AG10803 (cell line): ENCODE measurements at regions not wholly inside any gene's neighbourhood (a gene's known extent, or its start where the extent isn't known, plus 50 kb on each side); places are given as distances from the start of the nearest gene placed in this dataset.

Experiments used
- DNase-seq: peaks from one replicate; pipeline ENCODE4 v3.0.0; 2010; ENCODE audit warnings: low read depth
- H3K4me3 ChIP-seq: 2 replicates; pipeline ENCODE4 v1.5.1; 2011; ENCODE audit warnings: mild to moderate bottlenecking, low read length, control low read depth
- TF ChIP-seq, protein P1 (sequence below): conservative IDR thresholded peaks from 2 replicates; pipeline ENCODE4 v1.5.1; 2011; ENCODE audit warnings: mild to moderate bottlenecking, low read length, control low read depth, inconsistent platforms

DNA sequence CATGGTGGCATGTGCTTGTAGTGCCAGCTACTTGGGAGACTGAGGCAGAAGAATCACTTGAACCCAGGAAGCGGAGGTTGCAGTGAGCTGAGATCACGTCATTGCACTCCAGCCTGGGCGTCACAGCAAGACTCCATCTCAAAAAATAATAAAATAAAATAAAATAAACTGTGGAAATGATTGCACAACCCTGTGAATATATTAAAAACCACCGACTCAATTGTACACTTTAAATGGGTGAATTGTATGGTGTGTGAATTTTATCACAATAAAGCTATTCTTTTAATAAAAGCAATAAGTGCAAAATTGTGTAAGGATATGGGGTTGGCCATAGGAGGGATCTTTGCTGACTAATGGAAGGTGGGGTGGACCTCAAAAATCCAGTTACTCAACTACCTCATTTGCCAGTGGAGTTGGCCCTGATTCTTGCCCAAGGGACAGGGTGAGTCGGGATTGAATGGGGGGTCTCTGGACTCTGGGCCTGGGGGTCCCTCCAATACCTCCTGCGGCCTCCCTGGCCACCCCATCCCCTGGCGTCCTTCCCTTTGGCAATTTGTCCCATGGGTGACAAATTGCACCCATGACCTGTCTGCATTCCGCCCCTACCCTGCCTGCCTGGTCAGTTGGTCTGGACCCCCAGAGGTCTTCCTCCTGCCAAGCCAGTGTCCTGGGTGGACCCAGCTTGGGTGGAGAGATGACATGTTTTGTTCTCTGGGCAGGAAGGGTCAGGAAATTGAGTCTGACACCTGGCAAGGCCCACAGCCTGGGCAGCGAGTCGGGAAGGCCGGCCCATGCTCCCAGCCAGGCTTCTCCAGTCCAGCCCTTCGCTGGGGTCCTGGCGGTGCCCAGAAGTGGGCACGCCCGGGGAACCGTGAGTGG lies 61.7 kb upstream of the ELN start:
- H3K4me3 ChIP-seq: no peak overlapping the region
- TF ChIP-seq, protein P1, sequence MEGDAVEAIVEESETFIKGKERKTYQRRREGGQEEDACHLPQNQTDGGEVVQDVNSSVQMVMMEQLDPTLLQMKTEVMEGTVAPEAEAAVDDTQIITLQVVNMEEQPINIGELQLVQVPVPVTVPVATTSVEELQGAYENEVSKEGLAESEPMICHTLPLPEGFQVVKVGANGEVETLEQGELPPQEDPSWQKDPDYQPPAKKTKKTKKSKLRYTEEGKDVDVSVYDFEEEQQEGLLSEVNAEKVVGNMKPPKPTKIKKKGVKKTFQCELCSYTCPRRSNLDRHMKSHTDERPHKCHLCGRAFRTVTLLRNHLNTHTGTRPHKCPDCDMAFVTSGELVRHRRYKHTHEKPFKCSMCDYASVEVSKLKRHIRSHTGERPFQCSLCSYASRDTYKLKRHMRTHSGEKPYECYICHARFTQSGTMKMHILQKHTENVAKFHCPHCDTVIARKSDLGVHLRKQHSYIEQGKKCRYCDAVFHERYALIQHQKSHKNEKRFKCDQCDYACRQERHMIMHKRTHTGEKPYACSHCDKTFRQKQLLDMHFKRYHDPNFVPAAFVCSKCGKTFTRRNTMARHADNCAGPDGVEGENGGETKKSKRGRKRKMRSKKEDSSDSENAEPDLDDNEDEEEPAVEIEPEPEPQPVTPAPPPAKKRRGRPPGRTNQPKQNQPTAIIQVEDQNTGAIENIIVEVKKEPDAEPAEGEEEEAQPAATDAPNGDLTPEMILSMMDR: no peak
- DNase-seq: peak; percentile 29

DNA sequence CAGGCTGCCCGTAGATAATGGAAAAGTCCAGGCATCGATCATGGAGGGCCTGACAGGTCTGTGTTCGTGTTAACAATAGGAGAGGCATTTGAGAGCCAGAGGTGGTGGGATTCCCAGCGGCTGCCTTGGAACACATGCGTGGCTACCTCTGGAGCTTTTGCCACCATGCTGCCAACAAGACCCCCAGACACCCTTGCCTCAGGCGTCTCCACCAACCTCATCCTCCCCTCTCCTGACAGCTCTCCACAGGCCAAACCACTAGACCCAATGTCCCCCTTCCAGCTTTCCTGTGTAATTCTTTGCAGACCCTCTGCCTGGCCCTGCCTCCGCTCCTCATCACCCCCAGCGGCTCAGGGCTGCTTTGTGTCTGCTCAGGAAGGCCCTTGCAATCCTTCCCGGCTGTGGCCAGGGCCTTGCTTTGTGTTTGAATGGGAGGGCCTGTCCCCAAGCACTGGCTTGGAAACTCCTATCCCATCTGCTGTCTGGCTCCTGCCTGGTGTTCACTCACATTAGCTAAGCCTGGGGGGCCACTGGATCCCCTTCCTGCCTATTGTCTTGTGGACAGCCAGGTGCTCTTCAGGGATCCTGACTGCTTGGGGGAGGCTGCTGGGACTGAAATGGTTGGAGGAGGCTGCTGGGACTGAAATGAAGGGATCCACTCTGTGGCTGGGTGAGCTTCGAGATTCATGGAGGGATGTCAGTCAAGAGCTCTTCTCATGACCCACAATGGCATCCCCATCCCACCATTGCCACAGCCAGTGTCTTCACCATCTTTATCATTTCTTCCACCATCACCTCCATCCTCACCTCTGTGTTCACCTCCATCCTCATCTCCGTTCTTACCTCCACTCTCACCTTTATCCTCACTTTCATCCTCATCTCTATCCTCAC lies 60.8 kb upstream of the ELN start:
- no peak for DNase-seq
- no peak overlapping the region for H3K4me3 ChIP-seq
- TF ChIP-seq, protein P1: no peak

DNA sequence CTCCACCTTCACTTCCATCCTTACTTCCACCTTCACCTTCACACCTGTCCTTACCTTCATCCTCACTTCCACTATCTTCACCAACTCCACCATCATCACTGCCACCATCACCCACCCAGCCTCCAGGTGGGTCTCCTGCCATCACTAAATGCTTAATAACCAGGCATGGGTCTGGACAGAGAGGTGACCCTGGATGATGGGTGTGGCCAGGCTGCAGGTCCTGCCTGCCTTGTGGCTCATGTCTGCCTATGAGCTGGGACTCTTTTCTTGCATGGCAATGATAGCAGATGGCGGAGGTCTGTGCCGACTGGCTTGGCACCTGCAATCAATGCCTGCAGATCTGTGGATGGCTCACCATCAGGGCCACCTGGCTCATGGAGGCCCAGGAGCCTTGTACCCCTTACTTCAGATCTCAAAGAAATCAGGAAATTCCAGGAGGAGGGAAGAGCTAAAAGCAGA lies 60.1 kb upstream of the ELN start:
- no peak for DNase-seq
- TF ChIP-seq, protein P1: no peak
- H3K4me3 ChIP-seq: no peak overlapping the region

DNA sequence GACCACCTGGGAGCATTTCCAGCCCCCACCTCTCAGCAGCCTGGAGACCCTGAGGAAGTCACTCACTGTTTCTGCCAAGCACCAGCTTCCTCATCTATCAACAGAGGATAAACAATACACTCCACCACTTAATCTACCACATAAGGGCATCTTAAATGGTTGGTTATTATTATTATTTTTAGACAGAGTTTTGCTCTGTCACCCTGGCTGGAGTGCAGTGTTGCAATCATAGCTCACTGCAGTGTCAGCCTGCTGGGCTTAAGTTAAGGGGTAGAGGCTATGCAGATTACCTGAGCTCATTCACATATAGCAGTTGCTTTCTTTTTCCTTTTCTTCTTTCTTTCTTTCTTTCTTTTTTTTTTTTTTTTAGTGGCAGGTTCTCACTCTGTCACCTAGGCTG lies 59.5 kb upstream of the ELN start:
- TF ChIP-seq, protein P1: no peak
- DNase-seq: peak; percentile 42
- H3K4me3 ChIP-seq: no peak overlapping the region

DNA sequence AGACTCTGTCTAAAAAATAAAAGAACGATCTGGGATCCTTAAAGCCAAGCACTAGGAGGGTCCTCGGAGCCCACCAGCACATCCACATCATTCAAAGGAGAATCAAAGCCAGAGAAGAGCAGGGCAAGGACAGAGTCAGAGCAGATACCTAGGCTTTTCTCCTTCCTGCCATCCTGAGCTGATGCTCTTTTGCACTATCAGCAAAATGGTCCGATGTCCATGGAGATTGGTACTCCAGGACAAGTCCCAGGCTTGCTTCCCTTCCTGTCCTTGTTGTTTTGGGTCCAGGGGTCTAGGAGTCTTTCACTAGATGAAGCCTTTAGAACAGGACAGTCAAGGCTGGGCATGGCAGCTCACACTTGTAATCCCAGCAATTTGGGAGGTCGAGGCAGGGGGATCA lies 58.0 kb upstream of the ELN start:
- no peak overlapping the region for H3K4me3 ChIP-seq
- no peak for DNase-seq
- TF ChIP-seq, protein P1: no peak

DNA sequence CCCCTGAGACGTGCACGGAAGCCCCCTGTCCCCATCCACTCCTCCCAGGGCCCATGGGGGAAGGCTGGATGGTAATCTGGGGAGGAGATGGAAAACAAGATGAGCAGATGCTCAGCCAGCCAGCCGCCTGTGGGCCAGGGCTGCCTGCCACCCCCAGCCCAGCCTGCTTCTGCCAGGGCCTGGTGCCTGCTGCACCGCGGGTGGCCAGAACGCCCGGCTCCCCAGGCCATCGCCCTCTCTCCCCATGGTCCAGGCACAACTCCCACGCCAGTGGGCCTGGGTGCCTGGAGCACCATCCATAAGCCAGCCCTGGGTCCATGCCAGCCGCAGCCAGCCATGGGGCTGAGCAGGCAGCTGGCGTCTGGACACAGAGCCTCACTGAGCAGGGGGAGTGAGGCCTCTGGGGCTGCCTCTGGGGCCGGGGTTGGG lies 57.2 kb upstream of the ELN start:
- no peak overlapping the region for H3K4me3 ChIP-seq
- DNase-seq: no peak
- TF ChIP-seq, protein P1: no peak
